ENCODE measurements at regions not wholly inside any gene's neighbourhood (a gene's known extent, or its start where the extent isn't known, plus 50 kb on each side); places are given as distances from the start of the nearest gene placed in this dataset.

DNA sequence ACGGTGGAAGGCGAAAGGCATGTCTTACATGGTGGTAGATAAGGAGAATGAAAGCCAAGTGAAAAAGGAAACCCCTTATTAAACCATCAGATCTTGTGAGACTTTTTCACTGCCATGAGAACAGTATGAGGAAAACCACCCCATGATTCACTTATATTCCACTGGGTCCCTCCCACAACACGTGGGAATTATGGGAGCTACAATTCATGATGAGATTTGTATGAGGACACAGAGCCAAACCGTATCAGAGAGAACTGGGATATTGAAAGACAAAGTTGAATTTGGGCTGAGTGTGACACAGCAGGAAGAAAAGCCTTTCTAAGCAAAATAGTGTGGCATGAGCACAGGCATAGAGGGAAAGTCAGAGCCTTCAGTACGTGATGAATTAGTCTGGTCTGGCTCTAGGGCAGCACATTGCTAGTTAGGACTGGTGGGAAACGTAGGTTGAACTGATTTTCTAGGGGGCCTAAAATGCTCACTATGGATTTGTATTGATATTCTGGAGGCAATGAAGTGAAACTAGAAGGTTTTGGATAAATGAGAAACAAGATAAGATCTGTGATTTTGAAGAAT, 84.8 kb upstream of the RND3 start:
- ChIA-PET POLR2A (no interaction called here), RAD21 (ENCODE audit: low non-redundant PET in 1 of 2, low total read pairs in 2 of 2, uncharacterized antibody in 2 of 2, unreplicated experiment in 2 of 2) (no interaction called here), CTCF (no interaction called here)
- H3K4me1 ChIP-seq (ENCODE audit: control insufficient read depth in 1 of 2, insufficient read depth in 2 of 2, low read length in 2 of 2) = no peaks in the 10 kb centered on the region
- H3K9me2 ChIP-seq (ENCODE audit: insufficient read depth) = no peaks in the 10 kb centered on the region
- no peak overlapping the region for H3K9ac ChIP-seq (ENCODE audit: low read length)
- intact Hi-C loops (cut with micrococcal nuclease) = no loop called here
- H3K36me3 ChIP-seq (ENCODE audit: control insufficient read depth in 1 of 2, insufficient read depth in 2 of 2, low read length in 2 of 2) = no peaks in the 10 kb centered on the region
- no peaks in the 10 kb centered on the region for H3K79me2 ChIP-seq (ENCODE audit: insufficient read depth, low read length)
- BruUV-seq (replicated peaks) = no TSS peak
- ATAC-seq (no peak), DNase-seq (ENCODE audit: low read depth, low spot score) (no peak)
- H2AFZ ChIP-seq (ENCODE audit: low read depth, low read length, poor library complexity, severe bottlenecking) = no peak overlapping the region
- H3K27ac ChIP-seq (ENCODE audit: low read depth, low read length) = no peak overlapping the region
- H3K4me3 ChIP-seq (replicated peaks in 1 of 2; ENCODE audit: low read depth in 1 of 2, low read length in 2 of 2) = no peak overlapping the region
- TF ChIP-seq ELF1 (IDR thresholded peaks at IDR 0.05; ENCODE audit: borderline replicate concordance, low read depth) = no peak
- no peak for TF ChIP-seq FOSL1 (IDR thresholded peaks at IDR 0.05; ENCODE audit: low read depth)
- TF ChIP-seq ZNF274 (IDR thresholded peaks at IDR 0.05; ENCODE audit: low read depth, low read length) = no peak
- TF ChIP-seq, protein P1, sequence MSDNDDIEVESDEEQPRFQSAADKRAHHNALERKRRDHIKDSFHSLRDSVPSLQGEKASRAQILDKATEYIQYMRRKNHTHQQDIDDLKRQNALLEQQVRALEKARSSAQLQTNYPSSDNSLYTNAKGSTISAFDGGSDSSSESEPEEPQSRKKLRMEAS (IDR thresholded peaks at IDR 0.05) = no peak
- no peaks in the 10 kb centered on the region for H3K27me3 ChIP-seq (ENCODE audit: insufficient read depth, low read length)
- no peaks in the 10 kb centered on the region for H4K20me1 ChIP-seq (ENCODE audit: insufficient read depth)
- no peaks in the 10 kb centered on the region for H3K9me3 ChIP-seq (ENCODE audit: control insufficient read depth in 1 of 2, insufficient read depth in 1 of 2, low read depth in 1 of 2, low read length in 2 of 2)
- no peak overlapping the region for H3K4me2 ChIP-seq (ENCODE audit: low read length)

DNA sequence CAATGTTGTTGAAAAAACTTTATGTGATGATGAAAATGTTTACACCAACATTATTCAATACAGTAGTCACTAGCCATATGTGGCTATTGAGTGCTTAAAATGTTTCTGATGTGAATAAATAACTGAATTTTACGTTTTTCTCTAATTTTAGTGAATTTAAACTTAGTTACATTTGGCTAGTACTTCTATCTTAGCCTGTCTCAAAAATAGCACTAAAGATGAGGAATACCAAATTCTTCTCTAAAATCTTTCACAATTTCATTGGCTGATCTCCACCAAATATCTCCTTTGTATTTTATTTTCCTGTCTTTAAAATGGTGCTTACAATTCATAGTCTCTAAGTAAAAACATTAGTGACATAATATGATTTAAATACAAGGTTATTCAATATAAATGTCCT, 83.7 kb upstream of the RND3 start:
- intact Hi-C loops (cut with micrococcal nuclease) = no loop called here
- DNase-seq (ENCODE audit: low read depth, low spot score) (no peak), ATAC-seq (no peak)
- ChIA-PET CTCF (no interaction called here), POLR2A (no interaction called here), RAD21 (ENCODE audit: low non-redundant PET in 1 of 2, low total read pairs in 2 of 2, uncharacterized antibody in 2 of 2, unreplicated experiment in 2 of 2) (no interaction called here)
- H3K79me2 ChIP-seq (ENCODE audit: insufficient read depth, low read length) = no peaks in the 10 kb centered on the region
- no peak overlapping the region for H3K27ac ChIP-seq (ENCODE audit: low read depth, low read length)
- no peaks in the 10 kb centered on the region for H3K9me3 ChIP-seq (ENCODE audit: control insufficient read depth in 1 of 2, insufficient read depth in 1 of 2, low read depth in 1 of 2, low read length in 2 of 2)
- no peak overlapping the region for H3K4me2 ChIP-seq (ENCODE audit: low read length)
- no TSS peak for BruUV-seq (replicated peaks)
- H3K36me3 ChIP-seq (ENCODE audit: control insufficient read depth in 1 of 2, insufficient read depth in 2 of 2, low read length in 2 of 2) = no peaks in the 10 kb centered on the region
- no peak overlapping the region for H3K9ac ChIP-seq (ENCODE audit: low read length)
- H3K4me3 ChIP-seq (replicated peaks in 1 of 2; ENCODE audit: low read depth in 1 of 2, low read length in 2 of 2) = no peak overlapping the region
- TF ChIP-seq SIN3A (IDR thresholded peaks at IDR 0.05; ENCODE audit: low read depth) = no peak
- H2AFZ ChIP-seq (ENCODE audit: low read depth, low read length, poor library complexity, severe bottlenecking) = no peak overlapping the region
- no peaks in the 10 kb centered on the region for H3K27me3 ChIP-seq (ENCODE audit: insufficient read depth, low read length)
- H4K20me1 ChIP-seq (ENCODE audit: insufficient read depth) = no peaks in the 10 kb centered on the region
- H3K9me2 ChIP-seq (ENCODE audit: insufficient read depth) = no peaks in the 10 kb centered on the region
- H3K4me1 ChIP-seq (ENCODE audit: control insufficient read depth in 1 of 2, insufficient read depth in 2 of 2, low read length in 2 of 2) = no peaks in the 10 kb centered on the region
